SK-N-SH treated with all-trans-retinoic acid at 6 μM for 48 hours (cell line): ENCODE measurements at regions not wholly inside any gene's neighbourhood (a gene's known extent, or its start where the extent isn't known, plus 50 kb on each side); places are given as distances from the start of the nearest gene placed in this dataset.

ENCODE experiments used
- ATAC-seq: fragments of 200-7000 bp; cut with Tn5 transposase; 3 replicates; pipeline ENCODE4 v1.9.1; 2020; ENCODE audit warnings: mild to moderate bottlenecking, moderate library complexity
- ARNTL ChIP-seq: fragments of 450-650 bp; formaldehyde crosslinking; IDR thresholded peaks from 2 replicates; pipeline ENCODE4 v1.5.0; 2020; ENCODE audit warnings: low read depth, mild to moderate bottlenecking, moderate library complexity, borderline replicate concordance
- CSDC2 ChIP-seq: fragments of 250-450 bp; sonication (Bioruptor Pico); IDR thresholded peaks from 2 replicates; pipeline ENCODE4 v1.5.0; 2020; ENCODE audit warnings: mild to moderate bottlenecking, moderate library complexity
- ESRRG ChIP-seq: fragments of 250-450 bp; sonication (Bioruptor Pico); IDR thresholded peaks from 2 replicates; pipeline ENCODE4 v1.6.1; 2021; ENCODE audit warnings: mild to moderate bottlenecking
- GLIS3 ChIP-seq: fragments of 250-450 bp; sonication (Bioruptor Pico); IDR thresholded peaks from 2 replicates; pipeline ENCODE4 v1.5.0; 2020; ENCODE audit warnings: mild to moderate bottlenecking, moderate library complexity
- ISL1 ChIP-seq: fragments of 250-450 bp; sonication (Bioruptor Pico); IDR thresholded peaks from 2 replicates; pipeline ENCODE4 v2.1.2; 2022; ENCODE audit warnings: mild to moderate bottlenecking, moderate library complexity
- OSR1 ChIP-seq: fragments of 250-450 bp; sonication (Bioruptor Pico); IDR thresholded peaks from 2 replicates; pipeline ENCODE4 v1.8.0; 2022; ENCODE audit warnings: moderate library complexity, mild to moderate bottlenecking, inconsistent platforms
- SNAI2 ChIP-seq: fragments of 250-450 bp; sonication (Bioruptor Pico); IDR thresholded peaks from 2 replicates; pipeline ENCODE4 v1.5.0; 2020; ENCODE audit warnings: mild to moderate bottlenecking, moderate library complexity
- TCF4 ChIP-seq: fragments of 250-450 bp; sonication (Bioruptor Pico); IDR thresholded peaks from 2 replicates; pipeline ENCODE4 v1.8.0; 2021; ENCODE audit warnings: mild to moderate bottlenecking, moderate library complexity, borderline replicate concordance
- TOX ChIP-seq: fragments of 250-450 bp; sonication (Bioruptor Pico); IDR thresholded peaks from 2 replicates; pipeline ENCODE4 v1.8.0; 2021; ENCODE audit warnings: mild to moderate bottlenecking, moderate library complexity, borderline replicate concordance
- ZC3H10 ChIP-seq: fragments of 250-450 bp; sonication (Bioruptor Pico); IDR thresholded peaks from 2 replicates; pipeline ENCODE4 v1.5.1; 2021; ENCODE audit warnings: mild to moderate bottlenecking, moderate library complexity
- ZFP3 ChIP-seq: fragments of 250-450 bp; sonication (Bioruptor Pico); IDR thresholded peaks from 2 replicates; pipeline ENCODE4 v1.5.0; 2020; ENCODE audit warnings: mild to moderate bottlenecking, moderate library complexity
- ZNF565 ChIP-seq: fragments of 450-650 bp; formaldehyde crosslinking; conservative IDR thresholded peaks from 2 replicates; pipeline ENCODE4 v1.5.0; 2020; ENCODE audit warnings: low read depth, mild to moderate bottlenecking, moderate library complexity
- ZNF70 ChIP-seq: fragments of 450-650 bp; formaldehyde crosslinking; IDR thresholded peaks from 2 replicates; pipeline ENCODE4 v1.5.0; 2020; ENCODE audit warnings: mild to moderate bottlenecking, moderate library complexity
- TF ChIP-seq, protein P1 (sequence below): fragments of 250-450 bp; sonication (Bioruptor Pico); IDR thresholded peaks from 2 replicates; pipeline ENCODE4 v1.8.0; 2020; ENCODE audit warnings: mild to moderate bottlenecking, moderate library complexity, borderline replicate concordance
- TF ChIP-seq, protein P2 (sequence below): fragments of 250-450 bp; sonication (Bioruptor Pico); IDR thresholded peaks from 2 replicates; pipeline ENCODE4 v1.5.1; 2020; ENCODE audit warnings: low read depth, mild to moderate bottlenecking, moderate library complexity
- TF ChIP-seq, protein P3 (sequence below): fragments of 250-450 bp; sonication (Bioruptor Pico); IDR thresholded peaks from 2 replicates; pipeline ENCODE4 v1.5.1; 2021; ENCODE audit warnings: mild to moderate bottlenecking, moderate library complexity
- TF ChIP-seq, protein P4 (sequence below): fragments of 250-450 bp; sonication (Bioruptor Pico); IDR thresholded peaks from 2 replicates; pipeline ENCODE4 v1.8.0; 2021; ENCODE audit warnings: low read depth, mild to moderate bottlenecking, moderate library complexity, borderline replicate concordance
- TF ChIP-seq, protein P5 (sequence below): fragments of 250-450 bp; sonication (Bioruptor Pico); IDR thresholded peaks from 2 replicates; pipeline ENCODE4 v1.5.0; 2020; ENCODE audit warnings: mild to moderate bottlenecking, moderate library complexity

DNA sequence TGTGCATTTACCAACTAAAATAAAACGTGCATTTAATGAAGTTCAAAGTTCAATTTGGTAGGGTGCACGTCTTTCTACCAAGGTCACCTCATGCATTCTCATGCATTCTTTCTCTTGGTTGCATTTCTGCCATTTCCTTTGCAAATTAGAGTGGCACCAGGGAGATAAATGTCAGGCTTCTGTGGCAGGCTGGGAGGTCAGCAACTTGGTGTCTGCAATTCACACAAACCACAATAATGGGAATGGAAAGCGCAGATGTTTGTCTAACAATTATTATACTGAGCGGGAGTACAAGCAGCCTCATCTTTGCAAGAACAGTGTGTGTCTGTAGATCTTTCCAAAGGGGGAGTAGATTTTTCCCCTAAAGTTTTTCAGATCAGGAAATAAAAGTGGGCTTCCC, 411.7 kb downstream of the DMRT2 start:
- TF ChIP-seq, protein P1, sequence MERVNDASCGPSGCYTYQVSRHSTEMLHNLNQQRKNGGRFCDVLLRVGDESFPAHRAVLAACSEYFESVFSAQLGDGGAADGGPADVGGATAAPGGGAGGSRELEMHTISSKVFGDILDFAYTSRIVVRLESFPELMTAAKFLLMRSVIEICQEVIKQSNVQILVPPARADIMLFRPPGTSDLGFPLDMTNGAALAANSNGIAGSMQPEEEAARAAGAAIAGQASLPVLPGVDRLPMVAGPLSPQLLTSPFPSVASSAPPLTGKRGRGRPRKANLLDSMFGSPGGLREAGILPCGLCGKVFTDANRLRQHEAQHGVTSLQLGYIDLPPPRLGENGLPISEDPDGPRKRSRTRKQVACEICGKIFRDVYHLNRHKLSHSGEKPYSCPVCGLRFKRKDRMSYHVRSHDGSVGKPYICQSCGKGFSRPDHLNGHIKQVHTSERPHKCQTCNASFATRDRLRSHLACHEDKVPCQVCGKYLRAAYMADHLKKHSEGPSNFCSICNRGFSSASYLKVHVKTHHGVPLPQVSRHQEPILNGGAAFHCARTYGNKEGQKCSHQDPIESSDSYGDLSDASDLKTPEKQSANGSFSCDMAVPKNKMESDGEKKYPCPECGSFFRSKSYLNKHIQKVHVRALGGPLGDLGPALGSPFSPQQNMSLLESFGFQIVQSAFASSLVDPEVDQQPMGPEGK (CRISPR knock-in tag) = no peak
- TF ChIP-seq CSDC2 (CRISPR knock-in tag) (no peak), ZFP3 (CRISPR knock-in tag) (no peak), ZC3H10 (no peak), ZNF565 (CRISPR knock-in tag) (no peak), TCF4 (CRISPR knock-in tag) (no peak), ISL1 (CRISPR knock-in tag) (no peak), ARNTL (CRISPR knock-in tag) (no peak), GLIS3 (CRISPR knock-in tag) (no peak)
- TF ChIP-seq, protein P2, sequence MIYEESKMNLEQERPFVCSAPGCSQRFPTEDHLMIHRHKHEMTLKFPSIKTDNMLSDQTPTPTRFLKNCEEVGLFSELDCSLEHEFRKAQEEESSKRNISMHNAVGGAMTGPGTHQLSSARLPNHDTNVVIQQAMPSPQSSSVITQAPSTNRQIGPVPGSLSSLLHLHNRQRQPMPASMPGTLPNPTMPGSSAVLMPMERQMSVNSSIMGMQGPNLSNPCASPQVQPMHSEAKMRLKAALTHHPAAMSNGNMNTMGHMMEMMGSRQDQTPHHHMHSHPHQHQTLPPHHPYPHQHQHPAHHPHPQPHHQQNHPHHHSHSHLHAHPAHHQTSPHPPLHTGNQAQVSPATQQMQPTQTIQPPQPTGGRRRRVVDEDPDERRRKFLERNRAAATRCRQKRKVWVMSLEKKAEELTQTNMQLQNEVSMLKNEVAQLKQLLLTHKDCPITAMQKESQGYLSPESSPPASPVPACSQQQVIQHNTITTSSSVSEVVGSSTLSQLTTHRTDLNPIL (CRISPR knock-in tag) = no peak
- TF ChIP-seq, protein P3, sequence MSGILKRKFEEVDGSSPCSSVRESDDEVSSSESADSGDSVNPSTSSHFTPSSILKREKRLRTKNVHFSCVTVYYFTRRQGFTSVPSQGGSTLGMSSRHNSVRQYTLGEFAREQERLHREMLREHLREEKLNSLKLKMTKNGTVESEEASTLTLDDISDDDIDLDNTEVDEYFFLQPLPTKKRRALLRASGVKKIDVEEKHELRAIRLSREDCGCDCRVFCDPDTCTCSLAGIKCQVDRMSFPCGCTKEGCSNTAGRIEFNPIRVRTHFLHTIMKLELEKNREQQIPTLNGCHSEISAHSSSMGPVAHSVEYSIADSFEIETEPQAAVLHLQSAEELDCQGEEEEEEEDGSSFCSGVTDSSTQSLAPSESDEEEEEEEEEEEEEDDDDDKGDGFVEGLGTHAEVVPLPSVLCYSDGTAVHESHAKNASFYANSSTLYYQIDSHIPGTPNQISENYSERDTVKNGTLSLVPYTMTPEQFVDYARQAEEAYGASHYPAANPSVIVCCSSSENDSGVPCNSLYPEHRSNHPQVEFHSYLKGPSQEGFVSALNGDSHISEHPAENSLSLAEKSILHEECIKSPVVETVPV (CRISPR knock-in tag) = no peak
- no peak for ATAC-seq

DNA sequence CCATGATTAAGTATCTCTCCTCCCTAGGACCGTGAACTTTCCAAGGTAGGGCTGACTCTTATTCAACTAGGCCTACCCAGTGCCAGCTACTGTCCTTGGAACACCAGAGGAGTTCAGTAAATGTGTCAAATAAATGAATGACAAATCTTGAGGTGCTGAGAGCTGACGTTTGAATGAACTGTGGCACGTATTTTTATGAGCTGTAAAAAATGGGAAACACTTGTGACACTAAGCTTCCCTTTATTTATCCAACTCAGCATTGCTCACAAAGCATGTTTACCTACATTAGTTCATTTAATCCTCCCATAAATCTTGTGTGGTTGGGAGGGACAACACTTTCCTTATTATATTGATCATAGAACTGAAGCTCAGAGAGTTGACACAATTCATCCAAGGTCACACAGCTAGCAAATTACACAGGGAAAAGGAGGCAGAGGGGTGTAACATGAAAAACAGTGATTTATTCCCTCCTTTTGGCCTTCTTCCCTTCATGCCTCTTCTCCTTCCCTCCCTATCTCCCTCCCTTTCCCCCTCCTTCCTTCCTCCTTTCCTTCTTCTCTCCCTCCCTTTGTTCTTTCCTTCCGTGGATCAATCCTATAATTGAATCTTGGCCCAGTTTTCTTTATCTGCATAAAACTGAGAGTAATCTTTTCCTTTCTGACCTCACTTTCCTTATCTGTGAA, 412.6 kb downstream of the DMRT2 start:
- TF ChIP-seq SNAI2 (CRISPR knock-in tag) (no peak), ZNF565 (CRISPR knock-in tag) (no peak), CSDC2 (CRISPR knock-in tag) (no peak), ESRRG (CRISPR knock-in tag) (no peak), ZNF70 (CRISPR knock-in tag) (no peak), TCF4 (CRISPR knock-in tag) (no peak)
- TF ChIP-seq, protein P4, sequence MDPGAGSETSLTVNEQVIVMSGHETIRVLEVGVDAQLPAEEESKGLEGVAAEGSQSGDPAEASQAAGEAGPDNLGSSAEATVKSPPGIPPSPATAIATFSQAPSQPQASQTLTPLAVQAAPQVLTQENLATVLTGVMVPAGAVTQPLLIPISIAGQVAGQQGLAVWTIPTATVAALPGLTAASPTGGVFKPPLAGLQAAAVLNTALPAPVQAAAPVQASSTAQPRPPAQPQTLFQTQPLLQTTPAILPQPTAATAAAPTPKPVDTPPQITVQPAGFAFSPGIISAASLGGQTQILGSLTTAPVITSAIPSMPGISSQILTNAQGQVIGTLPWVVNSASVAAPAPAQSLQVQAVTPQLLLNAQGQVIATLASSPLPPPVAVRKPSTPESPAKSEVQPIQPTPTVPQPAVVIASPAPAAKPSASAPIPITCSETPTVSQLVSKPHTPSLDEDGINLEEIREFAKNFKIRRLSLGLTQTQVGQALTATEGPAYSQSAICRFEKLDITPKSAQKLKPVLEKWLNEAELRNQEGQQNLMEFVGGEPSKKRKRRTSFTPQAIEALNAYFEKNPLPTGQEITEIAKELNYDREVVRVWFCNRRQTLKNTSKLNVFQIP (CRISPR knock-in tag) = no peak
- TF ChIP-seq, all 23 proteins: peak for 0
- no peak for ATAC-seq

DNA sequence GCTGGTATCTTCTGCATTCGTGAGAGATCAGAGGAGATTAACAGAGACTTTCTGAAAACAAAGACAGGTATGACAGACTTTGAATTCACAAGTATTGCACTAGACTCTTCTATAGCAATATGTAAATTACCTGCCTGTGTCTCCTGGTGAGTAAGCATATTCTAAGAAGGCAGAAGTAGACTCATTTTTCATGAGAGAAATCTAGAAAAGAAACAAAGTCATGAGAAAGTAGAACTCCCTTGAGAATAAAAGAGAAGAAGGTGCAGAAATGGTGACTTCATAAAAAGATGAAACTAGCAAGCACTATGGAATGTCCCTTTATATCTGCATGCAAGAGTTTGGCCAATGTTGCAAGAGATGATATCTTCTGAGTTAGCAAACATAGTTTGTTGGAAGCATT, 419.8 kb downstream of the DMRT2 start:
- ATAC-seq = no peak
- no peak for TF ChIP-seq ISL1 (CRISPR knock-in tag)
- TF ChIP-seq TCF4 (CRISPR knock-in tag) = no peak
- TF ChIP-seq, protein P1 (CRISPR knock-in tag) = no peak
- no peak for TF ChIP-seq TOX (CRISPR knock-in tag)
- TF ChIP-seq, protein P4 (CRISPR knock-in tag) = no peak
- no peak for TF ChIP-seq OSR1
- TF ChIP-seq CSDC2 (CRISPR knock-in tag) = no peak
- TF ChIP-seq, protein P5, sequence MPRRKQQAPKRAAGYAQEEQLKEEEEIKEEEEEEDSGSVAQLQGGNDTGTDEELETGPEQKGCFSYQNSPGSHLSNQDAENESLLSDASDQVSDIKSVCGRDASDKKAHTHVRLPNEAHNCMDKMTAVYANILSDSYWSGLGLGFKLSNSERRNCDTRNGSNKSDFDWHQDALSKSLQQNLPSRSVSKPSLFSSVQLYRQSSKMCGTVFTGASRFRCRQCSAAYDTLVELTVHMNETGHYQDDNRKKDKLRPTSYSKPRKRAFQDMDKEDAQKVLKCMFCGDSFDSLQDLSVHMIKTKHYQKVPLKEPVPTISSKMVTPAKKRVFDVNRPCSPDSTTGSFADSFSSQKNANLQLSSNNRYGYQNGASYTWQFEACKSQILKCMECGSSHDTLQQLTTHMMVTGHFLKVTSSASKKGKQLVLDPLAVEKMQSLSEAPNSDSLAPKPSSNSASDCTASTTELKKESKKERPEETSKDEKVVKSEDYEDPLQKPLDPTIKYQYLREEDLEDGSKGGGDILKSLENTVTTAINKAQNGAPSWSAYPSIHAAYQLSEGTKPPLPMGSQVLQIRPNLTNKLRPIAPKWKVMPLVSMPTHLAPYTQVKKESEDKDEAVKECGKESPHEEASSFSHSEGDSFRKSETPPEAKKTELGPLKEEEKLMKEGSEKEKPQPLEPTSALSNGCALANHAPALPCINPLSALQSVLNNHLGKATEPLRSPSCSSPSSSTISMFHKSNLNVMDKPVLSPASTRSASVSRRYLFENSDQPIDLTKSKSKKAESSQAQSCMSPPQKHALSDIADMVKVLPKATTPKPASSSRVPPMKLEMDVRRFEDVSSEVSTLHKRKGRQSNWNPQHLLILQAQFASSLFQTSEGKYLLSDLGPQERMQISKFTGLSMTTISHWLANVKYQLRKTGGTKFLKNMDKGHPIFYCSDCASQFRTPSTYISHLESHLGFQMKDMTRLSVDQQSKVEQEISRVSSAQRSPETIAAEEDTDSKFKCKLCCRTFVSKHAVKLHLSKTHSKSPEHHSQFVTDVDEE (CRISPR knock-in tag) = no peak
- no peak for TF ChIP-seq ZNF70 (CRISPR knock-in tag)
- TF ChIP-seq, protein P2 (CRISPR knock-in tag) = no peak
